Stimulated activated CD8-positive, alpha-beta memory T cell treated with anti-CD3 and anti-CD28 coated beads, Interleukin-4, amount 100 ng/mL, for 4 hours (primary cell): ENCODE measurements at regions not wholly inside any gene's neighbourhood (a gene's known extent, or its start where the extent isn't known, plus 50 kb on each side); places are given as distances from the start of the nearest gene placed in this dataset.
"Not testable (repeated sequence)": the region's sequence is repeated elsewhere in the genome, so short reads cannot be mapped to it uniquely, and the experiment has no call there.

ENCODE experiments used
- DNase-seq, 2 donors: peaks; one replicate each; pipeline ENCODE4 v3.0.0-alpha.2; 2020; ENCODE audit warnings: low read depth in 2 of 2, low spot score in 1 of 2

DNA sequence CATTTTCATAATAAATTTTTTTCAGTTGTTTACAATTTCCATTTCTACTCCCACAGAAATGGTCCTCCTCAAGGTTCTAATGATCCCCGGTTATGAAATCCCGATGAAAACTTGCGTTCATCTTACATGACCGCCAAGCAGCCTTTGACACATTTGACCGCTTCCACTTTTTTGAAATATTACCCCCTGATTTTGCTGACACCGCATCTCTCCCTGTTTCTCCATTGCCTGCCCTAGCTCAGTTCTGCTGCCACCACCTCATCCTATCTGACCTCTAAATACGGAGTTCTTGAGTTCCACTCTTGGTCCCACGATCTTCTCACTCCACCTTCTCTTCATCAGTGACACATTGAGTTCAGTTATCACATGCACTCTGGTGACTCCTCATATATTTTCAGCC is 74.1 kb downstream of the SLC35B3 start:
- DNase-seq = no peak

- no peak for DNase-seq
Measured at GRCh38 chr6:8352966-8353340, 82.4 kb downstream of the SLC35B3 start.

- DNase-seq = no peak
Measured at GRCh38 chr6:8352335-8352965, 82.9 kb downstream of the SLC35B3 start.

DNA sequence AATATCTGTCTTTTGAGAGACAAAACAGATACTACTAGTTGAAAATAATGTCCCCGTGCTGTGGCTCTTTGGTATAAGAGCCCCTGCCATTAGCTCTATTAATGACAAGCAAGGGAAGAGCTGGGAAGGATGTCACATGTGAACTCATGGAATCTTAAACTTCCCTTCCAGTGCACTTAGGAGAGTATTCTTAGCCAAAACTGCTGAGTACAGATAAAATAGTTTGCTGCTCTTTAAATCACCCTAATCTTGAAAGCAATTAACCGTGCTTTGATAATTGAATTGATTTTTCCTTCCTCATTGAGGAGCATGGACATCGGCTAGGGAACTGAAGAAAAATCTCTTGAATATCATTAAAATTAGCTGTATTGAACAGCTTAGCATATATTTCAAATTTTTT is 91.7 kb downstream of the SLC35B3 start:
- no peak for DNase-seq

DNA sequence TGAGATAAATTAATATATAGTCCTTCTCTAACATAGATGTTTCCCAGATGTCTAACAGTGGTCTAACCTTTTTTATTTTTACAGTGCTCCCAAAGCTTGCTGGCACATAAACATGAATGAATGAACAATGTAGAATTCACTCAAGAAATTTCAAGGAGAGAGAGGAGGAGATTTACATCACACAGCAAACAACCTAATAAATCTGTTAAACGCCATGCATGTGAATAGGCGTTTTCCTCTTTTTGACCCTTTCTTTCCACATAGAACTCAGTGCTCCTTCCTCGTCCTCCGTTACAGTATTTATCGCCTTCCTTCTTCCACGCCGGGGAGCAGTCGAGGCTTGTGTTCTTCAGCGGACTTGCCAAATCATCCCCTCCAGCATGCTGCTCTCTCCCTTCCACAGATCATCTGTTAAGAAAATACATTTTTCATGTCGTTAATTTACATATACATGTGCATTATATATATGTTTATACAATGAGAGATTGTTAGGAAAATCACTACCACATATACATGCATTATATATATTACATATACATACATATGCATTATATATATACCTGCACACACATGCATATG is 93.0 kb downstream of the SLC35B3 start:
- no peak for DNase-seq

DNA sequence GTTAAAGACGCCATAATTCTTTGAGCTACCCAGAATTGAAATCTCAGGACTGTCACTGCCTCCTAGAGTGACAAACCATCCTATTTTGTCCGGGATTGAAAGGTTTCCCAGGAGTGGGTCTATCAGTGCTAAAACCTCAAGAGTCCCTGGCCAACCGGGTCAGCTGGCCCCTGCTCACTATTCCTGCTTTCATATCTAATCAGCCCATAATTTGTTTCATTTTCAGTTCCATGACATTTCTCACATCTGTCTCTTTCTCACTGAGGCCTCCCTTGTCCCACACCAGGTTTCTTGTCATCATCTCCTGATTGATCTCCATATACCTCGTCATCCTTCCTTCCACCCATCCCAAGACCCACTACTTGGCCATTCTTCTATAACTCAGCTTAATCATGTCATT is 98.2 kb downstream of the SLC35B3 start:
- no peak for DNase-seq

DNA sequence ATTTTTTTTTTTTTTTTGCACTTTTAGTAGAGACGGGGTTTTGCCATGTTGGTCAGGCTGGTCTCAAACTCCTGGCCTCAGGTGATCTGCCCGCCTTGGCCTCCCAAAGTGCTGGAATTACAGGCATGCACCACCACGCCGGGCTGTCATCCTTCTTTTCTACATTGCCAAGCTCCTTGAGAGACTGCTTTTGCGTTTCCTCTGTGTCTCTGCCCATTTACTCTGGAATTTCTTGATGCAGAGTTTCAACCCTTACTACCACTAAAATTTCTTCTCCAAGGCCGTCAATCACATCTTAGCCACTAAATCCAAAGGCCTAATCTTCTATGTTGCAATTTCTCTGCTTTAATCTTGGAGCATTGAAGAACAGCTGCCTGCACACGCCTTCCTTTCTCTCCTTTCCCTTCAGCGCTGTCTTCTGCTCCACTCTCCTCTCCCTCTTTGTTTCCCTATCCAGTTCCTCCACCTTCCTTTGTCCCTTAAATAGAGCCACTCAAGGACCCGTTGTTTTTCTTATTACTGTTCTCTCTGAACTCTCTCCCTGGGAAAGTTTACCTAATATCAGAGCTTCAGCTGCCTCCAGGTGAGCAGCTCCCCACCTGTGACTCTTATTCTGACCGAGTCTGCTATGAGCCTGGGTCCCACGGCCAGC is 98.8 kb downstream of the SLC35B3 start:
- no peak for DNase-seq

DNA sequence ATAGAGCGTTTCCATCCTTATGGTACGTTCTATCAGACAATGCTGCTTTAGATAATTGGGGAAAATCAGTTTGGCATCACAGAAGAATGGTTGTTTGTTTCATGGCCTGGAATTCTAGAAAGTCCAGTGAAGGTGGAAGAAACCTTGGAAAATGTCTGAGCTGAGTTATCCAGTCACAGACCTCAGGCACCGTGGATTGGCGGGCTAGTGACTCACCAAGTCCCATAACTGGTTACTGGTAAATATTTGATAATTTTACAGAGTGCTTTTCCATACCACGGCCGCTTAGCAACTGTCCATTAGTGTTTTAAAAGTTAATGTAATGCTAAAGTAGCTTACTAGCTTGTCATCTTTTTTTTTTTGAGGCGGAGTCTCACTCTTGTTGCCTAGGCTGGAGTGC is 99.4 kb downstream of the SLC35B3 start:
- no peak for DNase-seq

DNA sequence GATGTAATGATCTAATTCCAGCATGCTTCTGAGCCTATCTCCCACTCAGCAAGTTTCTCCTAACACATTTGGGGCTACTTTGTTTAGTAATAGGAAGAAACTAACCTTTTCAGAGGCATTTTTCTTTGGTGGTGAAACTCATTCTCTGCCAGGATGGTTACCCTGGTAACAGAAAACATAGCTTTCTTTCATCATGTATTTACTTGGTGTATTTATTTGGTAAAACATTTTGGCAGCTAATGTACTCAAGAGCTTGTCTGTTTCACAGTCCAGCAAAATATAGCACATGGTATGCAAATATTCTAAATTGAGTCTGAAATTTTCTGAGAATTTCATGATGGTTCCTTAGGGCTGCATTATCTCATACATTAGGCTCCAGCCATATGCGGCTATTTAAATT is 100.0 kb downstream of the SLC35B3 start:
- no peak for DNase-seq

DNA sequence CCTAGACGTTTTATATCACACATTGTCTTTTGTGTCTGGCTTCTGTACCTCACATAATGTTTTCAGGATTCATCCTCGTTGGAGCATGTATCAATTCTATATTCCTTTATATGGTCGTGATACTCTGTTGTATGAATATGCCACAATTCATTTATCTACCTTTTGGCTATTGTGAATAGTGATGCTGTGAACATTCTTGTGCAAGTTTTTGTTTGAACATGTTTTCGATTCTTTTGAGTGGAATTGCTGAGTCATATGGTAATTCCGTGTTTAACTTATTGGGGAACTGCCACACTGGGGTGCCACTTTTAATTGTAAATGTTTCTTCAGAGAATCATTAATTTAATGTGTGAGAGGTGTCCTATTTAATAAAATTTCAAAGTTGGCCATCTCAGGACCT is 101.2 kb downstream of the SLC35B3 start:
- DNase-seq = no peak

GRCh38 chr6:8329562-8329961 is 105.8 kb downstream of the SLC35B3 start:
- DNase-seq = no peak

- no peak for DNase-seq
Measured at GRCh38 chr6:8325743-8326142, 109.6 kb downstream of the SLC35B3 start.

DNA sequence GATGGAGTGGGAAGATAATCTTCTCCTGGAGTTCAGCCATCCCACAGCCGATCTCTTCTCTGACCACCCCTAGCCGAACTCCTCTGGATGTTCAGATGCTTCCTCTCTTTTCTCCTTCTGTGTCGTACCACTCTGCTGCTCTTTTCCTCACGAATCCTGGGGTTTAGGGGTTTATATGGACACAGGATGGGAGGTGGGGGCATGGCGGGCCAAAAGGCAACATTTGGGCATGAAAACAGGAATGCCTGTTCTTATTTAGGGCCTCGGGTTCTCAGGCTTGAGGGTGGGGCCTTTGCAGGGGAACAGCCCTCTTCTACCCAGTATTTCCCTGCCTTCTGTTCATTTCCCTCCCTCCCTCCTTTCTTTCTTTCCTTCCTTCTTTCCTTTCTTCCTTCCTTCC is 112.7 kb downstream of the SLC35B3 start:
- DNase-seq = no peak

- DNase-seq = no peak
Measured at GRCh38 chr6:8321671-8322404, 113.5 kb downstream of the SLC35B3 start.

- DNase-seq = no peak
Measured at GRCh38 chr6:8315154-8315553, 120.2 kb downstream of the SLC35B3 start.

GRCh38 chr6:8301502-8301901 is 133.8 kb downstream of the SLC35B3 start:
- no peak for DNase-seq

DNA sequence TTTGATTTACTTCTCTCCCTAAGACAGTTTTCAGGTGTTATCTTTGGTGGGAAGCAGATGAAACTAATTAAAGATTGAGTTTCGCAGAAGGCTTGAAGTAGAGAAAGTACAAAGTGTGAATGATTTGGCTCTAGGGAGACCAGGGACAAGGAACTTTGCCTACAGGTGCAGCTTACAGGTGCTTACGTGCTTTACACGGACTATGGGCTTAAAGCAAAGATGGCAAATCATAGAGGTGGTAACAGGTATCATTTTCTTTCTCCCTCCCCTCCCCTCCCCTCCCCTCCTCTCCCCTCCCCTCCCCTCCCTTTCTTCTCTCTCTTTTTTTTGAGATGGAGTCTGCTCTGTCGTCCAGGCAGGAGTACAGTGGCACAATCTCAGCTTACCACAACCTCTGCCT is 136.3 kb downstream of the SLC35B3 start:
- DNase-seq = no peak

GRCh38 chr6:8282946-8283345 is 152.4 kb downstream of the SLC35B3 start:
- DNase-seq = not testable (repeated sequence)

- DNase-seq = no peak
Measured at GRCh38 chr6:8282380-8282779, 153.0 kb downstream of the SLC35B3 start.

GRCh38 chr6:8279041-8279805 is 156.1 kb downstream of the SLC35B3 start:
- DNase-seq = no peak

GRCh38 chr6:8278562-8278961 is 156.8 kb downstream of the SLC35B3 start:
- no peak for DNase-seq
